Mesenteric fat pad (tissue), 1 donor: ENCODE measurements at regions not wholly inside any gene's neighbourhood (a gene's known extent, or its start where the extent isn't known, plus 50 kb on each side); places are given as distances from the start of the nearest gene placed in this dataset.

Source experiments
- DNase-seq: peaks from one replicate; pipeline ENCODE4 v3.0.0-alpha.2; 2020; ENCODE audit warnings: low spot score
- donor health status: DM: yes; HTN: yes; CAD: no.

DNA sequence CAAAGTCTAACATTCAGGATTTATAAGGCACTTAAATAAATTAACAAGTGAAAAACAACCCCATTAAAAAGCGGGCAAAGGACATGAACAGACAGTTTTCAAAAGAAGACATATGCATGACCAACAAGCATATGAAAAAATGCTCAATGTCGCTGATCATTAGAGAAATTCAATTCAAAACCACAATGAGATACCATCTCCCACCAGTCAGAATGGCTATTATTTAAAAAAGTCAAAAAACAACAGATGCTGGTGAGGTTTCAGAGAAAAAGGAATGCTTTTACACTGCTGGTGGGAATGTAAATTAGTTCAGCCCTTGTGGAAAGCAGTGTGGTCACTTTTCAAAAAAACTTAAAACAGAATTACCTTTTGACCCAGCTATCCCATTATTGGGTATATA lies 60.7 kb upstream of the BDKRB2 start:
- DNase-seq = no peak

DNA sequence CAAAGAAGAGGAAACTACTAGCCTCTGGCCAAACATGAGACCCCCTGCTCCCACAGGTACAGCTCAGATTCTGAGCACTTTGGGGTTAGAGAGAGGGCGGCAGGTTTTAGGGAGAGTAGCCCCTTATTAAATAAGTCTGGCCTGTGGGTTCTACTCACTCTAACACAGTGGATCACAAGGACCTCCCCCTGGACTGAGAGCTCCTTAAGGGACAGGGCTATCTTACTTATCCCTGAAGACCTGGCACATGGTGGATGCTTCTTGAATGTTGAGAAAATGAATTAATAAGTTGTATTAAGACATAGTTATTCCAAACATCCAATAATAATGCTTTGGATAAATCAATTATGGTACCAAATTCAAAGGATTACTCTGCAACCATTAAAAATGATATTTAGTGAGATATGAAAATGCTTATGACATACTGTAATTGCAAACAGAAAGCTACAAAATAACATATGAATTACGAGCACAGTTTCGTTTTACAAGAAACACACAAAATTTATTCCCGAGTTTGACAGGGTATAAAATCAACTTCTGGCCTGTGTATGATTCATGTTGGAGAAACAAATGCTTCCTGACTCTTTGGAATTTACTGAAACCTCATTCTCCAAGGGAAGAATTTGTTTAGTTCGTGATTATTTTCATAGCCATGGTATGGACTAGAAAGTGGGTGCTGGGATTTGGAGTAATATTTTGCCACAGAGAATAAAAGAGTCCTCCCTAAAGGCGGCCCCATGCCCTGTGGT lies 59.3 kb upstream of the BDKRB2 start:
- no peak for DNase-seq

DNA sequence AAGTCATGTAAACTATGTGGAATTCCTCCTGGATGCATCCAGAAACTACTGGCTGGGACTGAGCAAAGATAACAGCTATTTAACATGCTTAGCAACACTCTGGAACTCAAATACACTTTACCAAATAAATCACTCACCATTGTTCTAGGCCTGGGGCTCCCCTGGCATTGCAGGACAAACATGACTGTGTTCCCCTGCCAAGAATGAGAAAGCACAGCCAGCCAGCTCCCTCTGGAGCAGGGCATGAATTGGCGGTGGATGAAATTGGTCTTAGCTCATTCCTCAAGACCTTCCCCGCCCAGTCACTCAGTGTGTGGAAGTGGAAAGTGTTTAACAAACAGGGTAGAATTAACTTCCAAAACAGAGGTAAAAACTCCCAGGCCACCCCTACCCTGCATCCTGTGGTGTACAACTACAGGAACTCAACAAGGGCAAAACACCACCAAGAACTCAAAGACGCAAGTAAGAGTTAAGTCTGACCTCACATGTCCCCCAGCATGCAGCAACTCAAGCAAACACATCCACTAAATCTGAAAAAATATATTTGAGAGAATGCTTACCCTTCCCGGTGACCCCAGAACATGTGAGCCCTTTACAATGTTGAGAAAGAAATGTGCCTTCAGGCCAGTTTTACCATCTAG lies 58.4 kb upstream of the BDKRB2 start:
- DNase-seq = peak; percentile 53

DNA sequence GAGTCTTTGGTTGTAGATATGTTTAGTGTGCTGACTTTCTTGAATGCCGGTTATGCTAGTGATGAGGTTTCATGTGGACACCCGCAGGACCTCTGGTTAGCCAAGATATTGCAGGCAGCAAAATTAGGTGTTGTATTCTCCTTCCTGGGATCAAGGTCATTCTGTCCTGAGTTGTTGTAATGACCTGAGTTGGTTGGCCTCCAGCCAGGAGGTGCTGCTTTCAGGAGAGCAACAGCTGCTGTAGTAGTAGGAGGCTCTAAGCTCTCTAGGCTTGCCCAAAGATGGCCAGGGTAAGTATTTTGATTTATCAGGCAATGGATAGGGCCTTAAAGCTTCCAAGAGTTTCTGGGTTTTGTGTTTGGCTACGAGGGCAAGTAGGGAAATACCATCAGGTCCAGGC lies 56.0 kb upstream of the BDKRB2 start:
- no peak for DNase-seq

DNA sequence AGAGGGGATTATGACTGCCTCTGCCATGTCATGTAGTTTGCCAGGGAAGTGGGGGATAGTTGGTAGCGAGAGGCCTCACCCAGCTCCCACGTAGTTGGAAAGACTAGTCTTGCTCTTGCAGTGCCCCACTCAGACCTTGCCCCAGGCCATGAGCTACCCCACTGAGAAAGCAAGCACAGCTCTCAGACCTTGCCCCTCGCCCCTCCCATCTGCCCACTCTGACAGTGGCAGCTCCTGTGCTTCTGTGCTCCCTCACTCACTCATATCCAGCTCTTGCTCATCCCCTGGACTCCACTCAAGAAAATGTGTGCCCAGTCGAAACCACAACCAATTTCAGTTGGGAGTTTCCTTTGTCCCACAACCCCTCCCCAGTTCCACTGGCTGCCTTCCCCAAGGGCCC lies 55.5 kb upstream of the BDKRB2 start:
- DNase-seq = peak; percentile 47

DNA sequence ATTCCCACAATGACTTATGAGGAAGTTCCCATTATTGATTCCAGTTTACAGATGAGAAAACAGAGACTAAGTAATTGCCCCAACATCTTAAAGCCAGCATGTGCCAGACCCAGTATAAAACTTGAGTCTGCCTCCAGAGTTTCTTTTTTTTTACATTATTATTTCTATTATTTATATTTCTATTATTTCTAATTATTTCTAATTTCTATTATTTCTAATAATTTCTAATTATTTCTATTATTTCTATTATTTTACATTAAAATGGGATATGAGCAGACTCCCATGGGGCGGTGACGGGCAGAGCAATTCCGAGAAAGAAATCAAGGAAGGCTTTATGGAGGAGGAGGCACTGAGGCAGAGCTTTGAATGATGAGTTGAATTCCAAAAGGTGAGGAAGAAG lies 54.4 kb upstream of the BDKRB2 start:
- DNase-seq = no peak

DNA sequence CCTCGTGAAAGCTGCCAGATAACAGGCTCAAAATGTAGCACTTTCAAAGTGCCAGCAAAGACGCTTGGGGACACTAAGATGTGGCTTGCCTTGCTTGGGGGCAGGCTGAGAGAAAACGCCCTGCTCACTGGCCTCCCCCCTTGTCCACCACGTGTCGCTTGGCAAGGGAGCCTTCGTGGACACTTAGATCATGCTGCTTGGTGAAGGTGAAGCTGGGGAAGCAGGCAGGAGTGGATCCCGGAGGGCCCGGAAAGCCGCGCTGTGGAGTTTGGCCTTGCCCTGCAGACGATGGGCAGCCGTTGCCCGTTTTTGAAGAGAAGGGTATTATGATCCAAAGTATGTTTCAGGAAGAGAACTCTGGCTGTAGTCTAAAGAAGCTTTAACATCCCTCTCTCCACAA lies 53.4 kb upstream of the BDKRB2 start:
- DNase-seq = peak; percentile 60

DNA sequence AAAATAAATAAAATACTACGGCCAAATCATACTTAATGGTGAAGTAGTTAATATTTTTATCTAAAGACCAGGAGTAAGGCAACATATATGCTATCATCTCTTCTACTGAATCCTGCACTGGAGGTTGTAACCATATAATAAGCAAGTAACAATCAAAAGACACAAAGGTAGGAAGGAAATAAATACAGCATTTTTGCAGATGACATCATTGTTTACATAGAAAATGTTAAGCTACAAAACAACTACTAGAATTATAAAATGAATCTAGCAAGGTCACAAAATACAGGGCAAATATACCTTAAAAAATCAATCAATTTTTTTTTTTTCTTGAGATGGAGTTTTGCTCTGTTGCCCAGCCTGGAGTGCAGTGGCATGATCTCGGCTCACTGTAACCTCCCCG lies 51.6 kb upstream of the BDKRB2 start:
- DNase-seq = no peak
